GM19035 (cell line): ENCODE measurements at regions not wholly inside any gene's neighbourhood (a gene's known extent, or its start where the extent isn't known, plus 50 kb on each side); places are given as distances from the start of the nearest gene placed in this dataset.

Source experiments
- ATAC-seq: cut with Tn5 transposase; IDR thresholded peaks from one replicate; pipeline ENCODE4 v1.9.1; 2021; ENCODE audit not compliant: unreplicated experiment

GRCh38 chr18:2086439-2086838, 484.9 kb downstream of the METTL4 start:
- no peak for ATAC-seq

DNA sequence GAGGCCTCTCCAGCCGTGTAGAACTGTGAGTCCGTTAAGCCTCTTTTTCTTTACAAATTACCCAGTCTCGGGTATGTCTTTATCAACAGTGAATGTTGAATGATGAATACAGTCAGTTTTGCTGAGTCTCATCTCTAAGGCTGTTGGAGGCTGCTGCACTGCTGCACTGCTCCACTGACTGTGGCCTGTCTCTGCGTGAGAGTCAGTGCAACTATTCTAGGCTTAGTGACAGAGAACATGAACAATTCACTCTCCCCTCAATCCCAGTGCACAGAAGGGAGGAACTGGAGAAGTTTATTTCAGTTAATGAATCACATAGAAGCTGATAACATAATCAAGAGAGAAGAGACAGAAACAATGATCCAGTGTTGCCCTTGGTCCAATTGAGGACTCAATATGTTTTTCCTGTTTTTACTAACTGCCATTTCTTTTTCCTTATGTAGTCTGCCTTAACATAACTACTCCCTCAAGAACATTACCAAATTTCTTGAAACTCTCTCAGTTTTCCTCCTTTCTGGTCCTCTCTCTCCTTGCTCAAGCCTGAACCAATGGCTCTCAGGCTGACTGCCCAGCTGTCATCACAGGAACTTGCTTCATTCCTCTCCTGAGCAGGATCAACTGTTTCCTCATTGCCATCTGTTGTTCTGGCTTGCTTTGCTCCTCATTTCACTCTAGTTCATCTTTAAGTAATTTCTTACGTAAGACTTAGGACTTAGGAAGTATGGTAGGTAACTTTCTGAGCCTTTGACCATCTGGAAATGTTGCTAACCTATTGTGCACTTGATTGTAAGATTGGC, 483.2 kb downstream of the METTL4 start:
- no peak for ATAC-seq

- ATAC-seq: no peak
Observed at GRCh38 chr18:2089396-2089795, 481.9 kb downstream of the METTL4 start.

- no peak for ATAC-seq
Observed at GRCh38 chr18:2091937-2092336, 479.4 kb downstream of the METTL4 start.

DNA sequence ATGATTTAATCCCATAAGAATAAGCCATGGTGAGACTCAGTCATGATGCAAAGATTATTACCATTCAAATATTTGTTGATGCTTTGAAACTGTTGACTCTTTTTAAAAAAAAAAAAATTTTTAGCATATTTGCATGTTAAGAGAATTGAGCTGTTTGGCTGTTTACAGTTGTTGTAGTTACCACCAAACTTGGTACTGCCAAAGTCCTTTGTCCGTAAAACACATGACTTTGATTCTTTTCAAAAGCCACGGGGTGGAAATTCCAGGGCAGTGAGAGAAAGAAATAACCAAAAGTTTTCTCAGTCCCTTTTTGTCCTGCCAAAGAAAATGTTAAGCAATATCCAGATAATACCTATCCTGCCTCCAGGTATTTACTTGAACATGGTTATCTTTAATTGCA, 474.8 kb downstream of the METTL4 start:
- ATAC-seq: no peak

DNA sequence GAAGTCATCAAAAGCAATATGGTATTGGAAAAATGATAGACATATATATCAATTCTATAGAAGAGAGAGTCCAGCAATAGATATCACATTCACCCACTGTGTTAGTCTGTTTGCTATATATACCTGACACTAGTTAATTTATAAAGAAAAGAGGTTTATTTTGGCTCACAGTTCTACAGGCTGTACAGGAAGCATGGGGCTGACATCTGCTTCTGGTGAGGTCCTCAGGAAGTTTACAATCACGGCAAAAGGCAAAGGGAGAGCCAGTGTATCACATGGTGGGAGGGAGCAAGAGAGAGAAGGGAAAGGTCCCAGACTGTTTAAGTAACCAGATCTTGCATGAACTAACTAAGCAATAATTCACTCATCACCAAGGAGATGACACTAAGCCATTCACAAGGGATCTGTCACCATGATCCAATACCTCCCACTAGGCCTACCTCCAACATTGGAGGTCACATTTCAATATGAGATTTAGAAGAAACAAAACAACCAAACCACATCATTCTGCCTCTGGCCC, 470.6 kb downstream of the METTL4 start:
- ATAC-seq: no peak

DNA sequence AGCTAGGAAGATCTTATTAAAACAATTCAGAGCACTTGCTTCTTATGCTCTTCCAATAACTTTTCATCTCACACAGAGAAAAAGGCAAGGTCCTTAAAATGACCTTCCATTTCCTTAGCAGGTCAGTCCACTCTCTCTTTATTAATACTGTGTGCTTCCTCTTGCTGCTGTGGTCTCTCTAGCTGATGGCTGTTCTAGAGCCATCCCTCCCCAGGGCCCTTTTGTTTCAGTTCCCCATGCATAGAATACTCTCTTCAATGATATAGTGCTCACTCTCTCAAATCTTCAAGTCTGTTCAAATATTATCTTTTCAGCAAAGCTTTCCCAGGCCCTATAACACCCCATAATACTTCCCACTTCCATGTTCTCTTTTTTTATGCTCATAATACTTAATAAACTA, 469.3 kb downstream of the METTL4 start:
- no peak for ATAC-seq

- ATAC-seq: no peak
Observed at GRCh38 chr18:2103299-2103698, 468.0 kb downstream of the METTL4 start.

- ATAC-seq: peak; percentile 83
Observed at GRCh38 chr18:2104620-2105462, 466.5 kb downstream of the METTL4 start.

- ATAC-seq: no peak
Observed at GRCh38 chr18:2108591-2108990, 462.7 kb downstream of the METTL4 start.

DNA sequence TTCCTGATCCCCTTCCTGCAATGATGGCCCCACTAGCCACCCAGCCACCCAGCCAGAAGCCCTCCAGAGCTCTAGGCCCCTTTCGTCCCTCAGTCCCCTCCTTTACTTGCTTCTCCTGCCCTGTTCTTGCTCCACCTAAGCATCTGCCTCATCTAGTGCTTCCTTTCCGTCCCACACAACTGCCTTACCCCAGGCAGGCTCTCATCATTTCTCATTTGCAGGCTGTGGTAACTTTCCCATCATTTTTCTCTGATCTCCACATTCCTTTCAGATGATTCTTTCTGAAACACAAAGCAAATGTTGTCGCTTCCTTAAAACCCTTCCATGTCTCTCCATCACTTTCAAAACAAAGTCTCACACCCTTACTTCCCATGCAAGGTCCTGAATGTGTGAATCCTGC, 459.8 kb downstream of the METTL4 start:
- ATAC-seq: no peak

- no peak for ATAC-seq
Observed at GRCh38 chr18:2112435-2113045, 458.8 kb downstream of the METTL4 start.

DNA sequence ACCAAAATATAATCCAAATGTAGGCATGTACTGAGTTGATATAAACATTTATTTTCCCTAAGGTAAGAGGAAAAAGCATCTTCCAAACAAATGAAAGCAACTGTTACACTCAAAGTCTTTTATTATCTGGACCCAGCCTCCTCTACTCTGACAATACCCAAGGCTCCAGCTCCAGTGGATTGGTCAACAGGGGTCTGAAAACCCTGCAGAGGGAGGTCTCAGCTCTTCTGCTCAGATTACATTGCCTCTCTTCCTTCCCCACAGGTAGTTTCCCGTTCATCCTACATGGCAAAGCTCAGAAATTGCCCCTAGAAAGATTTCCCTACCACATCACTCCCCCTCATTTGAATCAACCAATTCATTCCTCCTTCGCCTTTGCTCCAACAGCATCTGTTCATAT, 457.0 kb downstream of the METTL4 start:
- ATAC-seq: no peak

GRCh38 chr18:2114765-2115164, 456.5 kb downstream of the METTL4 start:
- ATAC-seq: no peak

- ATAC-seq: no peak
Observed at GRCh38 chr18:2121224-2121623, 450.1 kb downstream of the METTL4 start.

- no peak for ATAC-seq
Observed at GRCh38 chr18:2123077-2123476, 448.2 kb downstream of the METTL4 start.

DNA sequence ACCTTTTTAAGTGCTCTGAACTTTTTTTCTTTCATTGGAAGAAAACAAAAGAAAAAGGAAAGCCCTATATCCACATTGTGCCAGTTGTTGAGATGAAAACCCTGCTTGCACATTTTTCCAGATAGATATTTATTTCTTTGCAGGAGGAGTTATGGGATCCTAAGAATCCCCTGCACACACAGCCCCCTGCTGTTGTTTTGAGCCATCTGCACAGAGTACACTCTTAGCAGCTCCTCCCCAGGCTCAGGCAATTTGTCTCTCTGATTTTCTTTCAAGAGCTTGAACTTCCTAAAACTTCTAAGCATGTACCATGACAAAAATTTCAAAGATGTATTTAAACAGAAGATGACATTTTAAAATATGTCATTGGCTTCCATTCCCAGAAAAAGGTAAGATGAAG, 436.9 kb downstream of the METTL4 start:
- no peak for ATAC-seq

DNA sequence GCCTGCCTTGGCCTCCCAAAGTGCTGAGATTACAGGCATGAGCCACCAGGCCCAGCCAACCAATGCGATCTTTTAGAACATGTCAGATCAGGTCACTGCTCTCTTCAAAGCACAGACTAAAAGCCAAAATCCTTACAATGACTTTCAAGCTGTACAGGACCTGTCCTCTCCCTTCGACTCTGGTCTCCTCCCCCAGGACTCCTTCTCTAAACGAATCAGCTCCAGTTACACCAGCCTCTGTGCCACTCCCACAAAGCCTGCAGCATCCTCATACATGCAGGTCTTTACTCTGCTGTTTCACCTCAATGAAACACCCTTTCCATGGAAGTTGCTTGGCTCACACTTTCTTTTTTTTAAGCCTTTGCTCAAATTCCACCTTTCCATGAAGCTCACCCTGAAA, 436.0 kb downstream of the METTL4 start:
- no peak for ATAC-seq

- ATAC-seq: no peak
Observed at GRCh38 chr18:2138552-2138951, 432.8 kb downstream of the METTL4 start.

- ATAC-seq: no peak
Observed at GRCh38 chr18:2139691-2140090, 431.6 kb downstream of the METTL4 start.

- no peak for ATAC-seq
Observed at GRCh38 chr18:2143636-2144035, 427.7 kb downstream of the METTL4 start.

- ATAC-seq: no peak
Observed at GRCh38 chr18:2144811-2145210, 426.5 kb downstream of the METTL4 start.
